ENCODE measurements at regions not wholly inside any gene's neighbourhood (a gene's known extent, or its start where the extent isn't known, plus 50 kb on each side); places are given as distances from the start of the nearest gene placed in this dataset.
A peak's percentile ranks its signal among the peaks of the same experiment; 100 is the strongest.

GRCh38 chr12:76216585-76217472 lies 131.4 kb downstream of the BBS10 start:
- no peak for DNase-seq

- no peak for DNase-seq
Observed at GRCh38 chr12:76208129-76208528, 123.6 kb upstream of the NAP1L1 start.

GRCh38 chr12:76206677-76207072 lies 122.2 kb upstream of the NAP1L1 start:
- no peak for DNase-seq

- DNase-seq, result no peak
Observed at GRCh38 chr12:76206039-76206676, 121.7 kb upstream of the NAP1L1 start.

- DNase-seq, result no peak
Observed at GRCh38 chr12:76202621-76203020, 118.1 kb upstream of the NAP1L1 start.

GRCh38 chr12:76201758-76202157 lies 117.3 kb upstream of the NAP1L1 start:
- DNase-seq, result no peak

- no peak for DNase-seq
Observed at GRCh38 chr12:76201316-76201715, 116.8 kb upstream of the NAP1L1 start.

- DNase-seq, result no peak
Observed at GRCh38 chr12:76199808-76200207, 115.3 kb upstream of the NAP1L1 start.

- DNase-seq, result no peak
Observed at GRCh38 chr12:76198839-76199238, 114.4 kb upstream of the NAP1L1 start.

- no peak for DNase-seq
Observed at GRCh38 chr12:76197283-76197682, 112.8 kb upstream of the NAP1L1 start.

- DNase-seq, result no peak
Observed at GRCh38 chr12:76195920-76196319, 111.4 kb upstream of the NAP1L1 start.

GRCh38 chr12:76194724-76195123 lies 110.2 kb upstream of the NAP1L1 start:
- DNase-seq, result no peak

- DNase-seq, result no peak
Observed at GRCh38 chr12:76193961-76194360, 109.5 kb upstream of the NAP1L1 start.

- no peak for DNase-seq
Observed at GRCh38 chr12:76192416-76192815, 107.9 kb upstream of the NAP1L1 start.

- no peak for DNase-seq
Observed at GRCh38 chr12:76190299-76190698, 105.8 kb upstream of the NAP1L1 start.

GRCh38 chr12:76189851-76190250 lies 105.4 kb upstream of the NAP1L1 start:
- no peak for DNase-seq

GRCh38 chr12:76187177-76187576 lies 102.7 kb upstream of the NAP1L1 start:
- no peak for DNase-seq

- no peak for DNase-seq
Observed at GRCh38 chr12:76186131-76186906, 101.8 kb upstream of the NAP1L1 start.

- DNase-seq, result peak; percentile 82
Observed at GRCh38 chr12:76183459-76184186, 99.1 kb upstream of the NAP1L1 start.

- DNase-seq, result no peak
Observed at GRCh38 chr12:76180401-76181277, 96.2 kb upstream of the NAP1L1 start.

- no peak for DNase-seq
Observed at GRCh38 chr12:76178452-76178851, 94.0 kb upstream of the NAP1L1 start.

GRCh38 chr12:76177821-76178220 lies 93.3 kb upstream of the NAP1L1 start:
- DNase-seq, result no peak
